Bronchial epithelial cell (primary cell): ENCODE measurements at regions not wholly inside any gene's neighbourhood (a gene's known extent, or its start where the extent isn't known, plus 50 kb on each side); places are given as distances from the start of the nearest gene placed in this dataset.

Experiments
- DNase-seq: peaks from one replicate; pipeline ENCODE4 v3.0.0-alpha.2; 2010; ENCODE audit warnings: low read depth
- FAIRE-seq: peaks from 2 replicates; lab custom pipeline; 2011; peaks lifted over from hg19 to GRCh38; lab: Jason Lieb, UNC
- H3K27me3 ChIP-seq: 2 replicates; pipeline ENCODE4 v1.5.1; 2011; ENCODE audit warnings: low read length; ENCODE audit not compliant: control insufficient read depth, insufficient read depth
- H3K36me3 ChIP-seq: 2 replicates; pipeline ENCODE4 v1.5.1; 2011; ENCODE audit warnings: low read length; ENCODE audit not compliant: control insufficient read depth, insufficient read depth
- H3K4me3 ChIP-seq: 2 replicates; pipeline ENCODE4 v1.5.1; 2011; ENCODE audit warnings: mild to moderate bottlenecking, low read depth, low read length, control low read depth
- CTCF ChIP-seq: IDR thresholded peaks from 2 replicates; pipeline ENCODE4 v1.5.1; 2011; ENCODE audit warnings: mild to moderate bottlenecking, moderate library complexity, low read length, control low read depth, inconsistent platforms; ENCODE audit not compliant: insufficient read depth, severe bottlenecking

DNA sequence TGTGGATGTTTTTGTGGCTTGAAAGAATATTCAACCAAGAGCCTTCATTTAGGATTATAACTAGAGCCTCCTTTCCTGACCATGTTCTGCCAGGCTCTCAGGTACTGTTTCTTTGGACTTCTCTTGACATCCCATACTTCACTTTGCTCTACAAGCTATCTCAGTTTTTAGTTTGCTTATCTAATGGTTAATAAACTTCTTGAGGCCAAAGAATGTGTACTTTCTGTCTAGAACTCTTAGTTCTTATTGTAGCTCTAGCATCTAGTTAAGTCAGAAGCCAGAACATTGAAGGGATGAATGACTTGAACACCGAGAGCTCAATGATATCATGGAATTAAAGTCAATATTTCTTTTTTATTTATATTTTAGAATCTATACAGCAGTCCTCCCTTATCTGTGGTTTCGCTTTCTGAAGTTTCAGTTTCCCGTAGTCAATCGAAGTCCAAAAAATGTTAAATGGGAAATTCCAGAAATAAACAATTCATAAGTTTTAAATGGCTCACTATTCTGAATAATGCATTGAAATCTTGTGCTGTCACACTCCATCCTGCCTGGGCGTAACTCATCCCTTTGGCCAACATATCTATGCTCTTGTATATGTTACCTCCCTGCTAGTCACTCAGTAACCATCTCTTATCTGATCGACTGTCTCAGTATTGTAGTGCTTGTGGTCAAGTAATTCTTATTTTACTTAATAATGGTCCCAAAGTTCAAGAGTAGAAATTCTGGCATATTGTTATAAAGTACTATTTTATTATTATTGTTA lies 368.6 kb upstream of the RBMS3 start:
- no peak for FAIRE-seq
- no peak for TF ChIP-seq CTCF

DNA sequence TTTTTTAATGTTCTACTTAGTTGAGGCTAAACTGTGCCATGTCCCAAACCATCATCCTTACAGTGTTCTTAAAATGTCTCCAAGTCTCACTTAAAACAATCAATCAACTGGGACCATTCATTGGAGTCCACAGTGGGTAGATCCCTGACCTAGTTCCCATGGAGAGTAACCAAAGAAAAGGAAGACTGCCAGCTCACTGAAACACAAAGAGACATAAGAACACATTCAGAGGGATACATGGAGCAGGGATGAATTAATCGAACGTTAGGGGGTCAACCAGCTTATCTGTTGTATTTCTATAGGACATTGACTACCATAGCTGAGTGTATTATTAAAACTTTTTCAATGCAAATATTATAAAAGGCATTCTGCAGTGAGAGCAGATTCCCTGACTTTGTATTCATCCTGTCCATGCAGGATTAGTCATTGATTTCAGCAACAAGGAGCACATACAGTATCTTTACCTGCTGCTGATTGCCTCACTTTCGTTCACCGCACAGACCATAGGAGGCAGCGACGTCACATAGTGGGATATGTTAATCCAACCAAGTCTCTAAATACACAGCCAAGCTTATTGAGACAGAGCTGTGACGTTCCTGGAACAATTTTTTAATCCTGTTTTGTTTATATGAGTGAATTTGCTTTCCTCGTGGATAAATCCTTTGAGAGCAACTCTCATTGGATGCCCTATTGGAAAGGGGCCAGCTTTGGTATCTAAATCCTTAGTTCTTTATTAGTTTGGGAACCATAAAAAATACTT lies 364.9 kb upstream of the RBMS3 start:
- no peaks in the 10 kb centered on the region for H3K36me3 ChIP-seq
- peak; percentile 93 for DNase-seq
- no peak for FAIRE-seq
- H3K4me3 ChIP-seq: no peak overlapping the region
- TF ChIP-seq CTCF: peak; percentile 47
- H3K27me3 ChIP-seq: no peaks in the 10 kb centered on the region

More for the DNA sequence above, 368.6 kb upstream of the RBMS3 start:
- no peak for DNase-seq
- Histone ChIP-seq H3K27me3 (no peaks in the 10 kb centered on the region), H3K36me3 (no peaks in the 10 kb centered on the region), H3K4me3 (no peak overlapping the region)

DNA sequence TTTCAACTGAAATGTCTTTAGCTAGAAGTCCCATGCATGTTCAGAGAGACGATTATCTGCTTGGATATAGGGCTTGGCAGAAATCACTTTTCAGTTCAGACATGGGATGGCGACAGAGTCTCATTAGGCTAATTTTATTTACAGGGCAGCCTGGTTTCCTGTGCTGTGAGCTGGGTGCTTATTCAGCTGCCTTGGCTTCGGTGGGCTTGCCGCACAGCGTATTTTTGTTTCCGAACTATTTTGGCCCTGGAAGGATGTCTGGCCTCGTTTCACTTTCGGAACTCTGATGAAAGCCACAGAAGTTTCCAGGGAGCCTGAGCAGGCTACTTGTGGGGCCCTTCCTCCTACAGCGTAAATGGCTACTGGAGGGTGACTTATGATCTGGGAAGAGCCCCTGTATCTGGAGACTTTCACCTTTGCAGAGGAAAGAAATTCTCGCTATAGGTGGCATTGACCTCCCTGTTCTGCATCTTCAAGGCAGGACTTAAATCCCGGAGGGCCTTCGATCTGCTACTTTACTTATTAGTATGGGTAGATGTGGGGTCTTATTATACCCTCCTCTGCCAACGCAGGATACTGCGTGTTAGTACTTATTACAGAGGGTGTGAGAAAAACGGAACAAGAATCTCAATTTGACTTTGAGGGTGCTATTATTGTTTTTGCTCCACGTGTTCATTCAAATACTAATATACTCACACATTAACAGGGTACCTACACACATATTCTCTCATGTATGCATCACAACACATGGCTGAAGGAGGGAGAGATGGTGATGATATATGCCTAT lies 364.0 kb upstream of the RBMS3 start:
- DNase-seq: peak; percentile 54
- FAIRE-seq: no peak
- H3K4me3 ChIP-seq: no peak overlapping the region

GRCh38 chr3:28917895-28918475 lies 362.9 kb upstream of the RBMS3 start:
- TF ChIP-seq CTCF: no peak
- Histone ChIP-seq H3K4me3 (no peak overlapping the region), H3K27me3 (no peaks in the 10 kb centered on the region), H3K36me3 (no peaks in the 10 kb centered on the region)
- DNase-seq: no peak
- no peak for FAIRE-seq

More for the DNA sequence above, 364.0 kb upstream of the RBMS3 start:
- peak; percentile 57 for TF ChIP-seq CTCF
- H3K36me3 ChIP-seq: no peaks in the 10 kb centered on the region
- no peaks in the 10 kb centered on the region for H3K27me3 ChIP-seq

DNA sequence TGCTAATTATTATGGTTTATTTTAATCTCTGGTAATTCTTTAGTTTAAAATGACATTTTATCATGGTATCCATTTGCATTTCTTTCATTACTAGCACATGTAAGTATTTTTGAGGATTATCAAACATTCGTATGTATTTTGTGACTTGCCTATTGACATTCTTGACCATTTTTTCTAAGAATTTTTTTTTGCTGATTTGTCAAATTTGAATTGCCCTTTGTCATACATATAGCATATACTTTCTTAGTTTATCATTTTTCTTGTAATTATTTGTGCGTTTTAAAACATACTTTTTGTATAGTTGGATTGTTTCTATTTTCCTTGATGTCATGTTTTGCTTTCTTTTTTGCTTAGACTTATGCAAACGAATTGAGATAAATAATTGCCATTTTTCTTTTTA lies 358.5 kb upstream of the RBMS3 start:
- no peak for TF ChIP-seq CTCF
- FAIRE-seq: no peak
- no peaks in the 10 kb centered on the region for H3K27me3 ChIP-seq
- H3K4me3 ChIP-seq: no peak overlapping the region
- no peaks in the 10 kb centered on the region for H3K36me3 ChIP-seq
- DNase-seq: no peak
